Panc1 (cell line): ENCODE measurements at regions not wholly inside any gene's neighbourhood (a gene's known extent, or its start where the extent isn't known, plus 50 kb on each side); places are given as distances from the start of the nearest gene placed in this dataset.

ENCODE experiments used
- ATAC-seq: fragments of 200-7000 bp; cut with Tn5 transposase; 2 replicates; pipeline ENCODE4 v1.9.1; 2020; ENCODE audit warnings: mild to moderate bottlenecking, moderate library complexity
- BruUV-seq: library from RNA; stranded (reverse); fragments of 400-500 nt; replicated peaks from 2 replicates; lab custom pipeline; 2021; lab: Mats Ljungman, UMichigan
- CTCF ChIA-PET: fragments of 300-600 bp; sonication (Branson Sonifier 250); formaldehyde crosslinking; loops from one replicate; lab custom pipeline; 2022; ENCODE audit warnings: antibody characterized with exemption; lab: Charles Lee
- POLR2A ChIA-PET: fragments of 300-600 bp; sonication (Branson Sonifier 250); formaldehyde crosslinking; loops from one replicate; lab custom pipeline; 2022; ENCODE audit warnings: antibody characterized with exemption; lab: Charles Lee
- DNase-seq: peaks from one replicate; pipeline ENCODE4 v3.0.0-alpha.2; 2010; ENCODE audit warnings: low read depth, low spot score
- H3K27ac ChIP-seq: 2 replicates; pipeline ENCODE4 v1.5.1; 2011; ENCODE audit warnings: mild to moderate bottlenecking, low read length, inconsistent platforms
- H3K27me3 ChIP-seq: fragments of 200-500 bp; sonication (Bioruptor generic); 2 replicates; pipeline ENCODE4 v1.6.0; 2014; ENCODE audit warnings: low read length, inconsistent platforms; ENCODE audit not compliant: control insufficient read depth, insufficient read depth
- H3K36me3 ChIP-seq: fragments of 200-500 bp; sonication (Bioruptor generic); 2 replicates; pipeline ENCODE4 v1.5.1; 2014; ENCODE audit warnings: inconsistent platforms, mild to moderate bottlenecking, low read length, moderate library complexity; ENCODE audit not compliant: control insufficient read depth, insufficient read depth
- H3K4me1 ChIP-seq: 2 replicates; pipeline ENCODE4 v1.5.1; 2011; ENCODE audit warnings: inconsistent platforms, mild to moderate bottlenecking, low read length, moderate library complexity; ENCODE audit not compliant: control insufficient read depth, insufficient read depth
- H3K4me3 ChIP-seq, 2 experiments: 2 replicates each; pipeline ENCODE4 v1.5.1; 2011 to 2012; ENCODE audit warnings: low read depth in 2 of 2, low read length in 2 of 2, mild to moderate bottlenecking in 2 of 2, inconsistent platforms in 1 of 2, moderate library complexity in 1 of 2
- H3K9me3 ChIP-seq: fragments of 200-500 bp; sonication (Bioruptor generic); 2 replicates; pipeline ENCODE4 v1.5.1; 2014; ENCODE audit warnings: low read depth, mild to moderate bottlenecking, inconsistent platforms, low read length, moderate library complexity; ENCODE audit not compliant: control insufficient read depth, insufficient read depth
- CTCF ChIP-seq: fragments of 450-650 bp; IDR thresholded peaks from 2 replicates; pipeline ENCODE4 v1.5.1; 2017; ENCODE audit warnings: mild to moderate bottlenecking
- POLR2AphosphoS5 ChIP-seq: IDR thresholded peaks from 2 replicates; pipeline ENCODE4 v1.6.1; 2012; ENCODE audit warnings: mild to moderate bottlenecking, low read depth, low read length, moderate library complexity
- REST ChIP-seq, 2 experiments: IDR thresholded peaks; 2 replicates each; pipeline ENCODE4 v1.6.1; 2011 to 2012; ENCODE audit warnings: low read depth in 2 of 2, control low read depth in 1 of 2, low read length in 1 of 2, mild to moderate bottlenecking in 1 of 2, moderate library complexity in 1 of 2; ENCODE audit not compliant: insufficient read depth in 1 of 2
- SIN3A ChIP-seq: IDR thresholded peaks from 2 replicates; pipeline ENCODE4 v1.6.1; 2012; ENCODE audit warnings: low read depth, mild to moderate bottlenecking, low read length, moderate library complexity, borderline replicate concordance; ENCODE audit not compliant: insufficient read depth
- TCF7L2 ChIP-seq: IDR thresholded peaks from 2 replicates; pipeline ENCODE4 v1.6.1; 2011; ENCODE audit warnings: mild to moderate bottlenecking, low read depth, low read length, inconsistent platforms
- in situ Hi-C: cut with HindIII; loops from 2 replicates; pipeline ENCODE4 v1.10.0; 2016; ENCODE audit warnings: low sequenced_read_pairs, low pct_unique_long_range_greater_than_20kb
- intact Hi-C: fragments of 100-400 bp; cut with micrococcal nuclease; formaldehyde crosslinking; loops from one replicate; pipeline ENCODE4 v1.10.0; 2022; ENCODE audit not compliant: unreplicated experiment

- Histone ChIP-seq H3K9me3 (no peaks in the 10 kb centered on the region), H3K4me1 (no peaks in the 10 kb centered on the region), H3K36me3 (no peaks in the 10 kb centered on the region), H3K4me3 (no peak overlapping the region), H3K27ac (no peak overlapping the region), H3K27me3 (no peaks in the 10 kb centered on the region)
- TF ChIP-seq CTCF (no peak), REST (IDR thresholded peaks at IDR 0.05; ENCODE audit: insufficient read depth in 1 of 2, low read depth in 2 of 2, low read length in 1 of 2) (no peak), SIN3A (no peak), TCF7L2 (no peak), POLR2AphosphoS5 (no peak)
- no peak for DNase-seq
- CTCF ChIA-PET: no interaction called here
- ATAC-seq: no peak
- intact Hi-C loops (no loop called here), in situ Hi-C loops (no loop called here)
- POLR2A ChIA-PET: no interaction called here
- no TSS peak for BruUV-seq
These were observed 50.1 kb upstream of the SIRPA start for GRCh38 chr20:1845163-1845523.

GRCh38 chr20:1844325-1845162, 50.7 kb upstream of the SIRPA start:
- Histone ChIP-seq H3K27ac (no peak overlapping the region), H3K9me3 (no peaks in the 10 kb centered on the region), H3K4me3 (no peak overlapping the region), H3K4me1 (no peaks in the 10 kb centered on the region), H3K27me3 (no peaks in the 10 kb centered on the region), H3K36me3 (no peaks in the 10 kb centered on the region)
- ATAC-seq (no peak), DNase-seq (no peak)
- no TSS peak for BruUV-seq
- CTCF ChIA-PET: no interaction called here
- POLR2A ChIA-PET: no interaction called here
- intact Hi-C loops: no loop called here
- TF ChIP-seq REST (IDR thresholded peaks at IDR 0.05; ENCODE audit: insufficient read depth in 1 of 2, low read depth in 2 of 2, low read length in 1 of 2) (no peak), TCF7L2 (no peak), POLR2AphosphoS5 (no peak), CTCF (no peak), SIN3A (no peak)
- in situ Hi-C loops: no loop called here
